ENCODE measurements at regions not wholly inside any gene's neighbourhood (a gene's known extent, or its start where the extent isn't known, plus 50 kb on each side); places are given as distances from the start of the nearest gene placed in this dataset.
"Not testable (repeated sequence)": the region's sequence is repeated elsewhere in the genome, so short reads cannot be mapped to it uniquely, and the experiment has no call there.

DNA sequence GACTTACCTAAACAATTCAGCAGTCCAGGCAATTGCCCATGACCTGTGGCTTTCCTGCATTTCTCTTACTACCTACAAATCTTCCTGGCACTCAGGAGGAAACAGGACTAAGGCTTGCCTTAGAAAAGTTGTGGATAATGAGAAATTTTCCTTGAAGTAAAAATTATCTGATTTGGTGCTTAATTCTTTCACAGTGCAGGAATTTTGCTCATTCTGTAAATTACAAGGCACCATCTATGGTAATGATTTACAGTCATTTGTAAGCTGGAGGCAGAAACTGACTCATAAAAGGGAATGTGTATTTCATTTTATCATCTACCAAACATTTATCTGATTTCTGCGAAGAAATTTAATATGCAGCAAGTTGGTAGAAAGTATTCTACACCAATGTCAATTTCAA, 211.5 kb upstream of the FKBP1C start:
- Histone ChIP-seq H3K27me3 (replicated peaks in 1 of 7) (no peaks in the 10 kb centered on the region), H3K27ac (no peak overlapping the region), H3K9me3 (peaks cover 0 to 9% (median 0%) of the 10 kb centered on the region in 8 donors), H3K4me3 (no peak overlapping the region), H3K4me1 (no peaks in the 10 kb centered on the region), H3K36me3 (no peaks in the 10 kb centered on the region)
- 75 to 93% (median 86%) methylated on average over 1 of the region's 1 CpG for WGBS, 5 donors
- intact Hi-C loops (cut with DNase I; ENCODE audit: low total_unique reads), result no loop called here
- no peak for DNase-seq
- TF ChIP-seq POLR2A (IDR thresholded peaks at IDR 0.05) (no peak), POLR2AphosphoS5 (IDR thresholded peaks at IDR 0.05) (no peak)
- TF ChIP-seq, protein P1, sequence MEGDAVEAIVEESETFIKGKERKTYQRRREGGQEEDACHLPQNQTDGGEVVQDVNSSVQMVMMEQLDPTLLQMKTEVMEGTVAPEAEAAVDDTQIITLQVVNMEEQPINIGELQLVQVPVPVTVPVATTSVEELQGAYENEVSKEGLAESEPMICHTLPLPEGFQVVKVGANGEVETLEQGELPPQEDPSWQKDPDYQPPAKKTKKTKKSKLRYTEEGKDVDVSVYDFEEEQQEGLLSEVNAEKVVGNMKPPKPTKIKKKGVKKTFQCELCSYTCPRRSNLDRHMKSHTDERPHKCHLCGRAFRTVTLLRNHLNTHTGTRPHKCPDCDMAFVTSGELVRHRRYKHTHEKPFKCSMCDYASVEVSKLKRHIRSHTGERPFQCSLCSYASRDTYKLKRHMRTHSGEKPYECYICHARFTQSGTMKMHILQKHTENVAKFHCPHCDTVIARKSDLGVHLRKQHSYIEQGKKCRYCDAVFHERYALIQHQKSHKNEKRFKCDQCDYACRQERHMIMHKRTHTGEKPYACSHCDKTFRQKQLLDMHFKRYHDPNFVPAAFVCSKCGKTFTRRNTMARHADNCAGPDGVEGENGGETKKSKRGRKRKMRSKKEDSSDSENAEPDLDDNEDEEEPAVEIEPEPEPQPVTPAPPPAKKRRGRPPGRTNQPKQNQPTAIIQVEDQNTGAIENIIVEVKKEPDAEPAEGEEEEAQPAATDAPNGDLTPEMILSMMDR (IDR thresholded peaks at IDR 0.05 in 8 of 11, conservative IDR thresholded peaks at IDR 0.05 in 3 of 11), result no peak

DNA sequence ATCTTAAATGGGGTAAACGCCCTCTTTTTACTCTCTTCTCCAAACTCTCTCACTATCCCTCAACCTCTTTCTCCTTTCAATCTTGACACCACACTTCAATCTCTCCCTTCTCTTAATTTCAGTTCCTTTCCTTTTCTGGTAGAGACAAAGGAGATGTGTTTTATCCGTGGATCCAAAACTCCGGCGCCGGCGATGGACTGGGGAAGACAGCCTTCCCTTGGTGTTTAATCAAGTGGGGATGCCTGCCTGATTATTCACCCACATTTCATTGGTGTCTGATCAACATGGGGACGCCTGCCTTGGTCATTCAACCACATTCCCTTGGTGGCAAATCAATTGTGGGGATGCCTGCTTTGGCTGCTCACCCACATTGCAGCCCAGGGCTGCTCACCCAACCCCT, 205.3 kb upstream of the FKBP1C start:
- H3K27ac ChIP-seq; DNase-seq; H3K27me3 ChIP-seq (replicated peaks in 1 of 7); H3K4me3 ChIP-seq; H3K36me3 ChIP-seq; intact Hi-C loops (cut with DNase I; ENCODE audit: low total_unique reads); H3K4me1 ChIP-seq: not testable (repeated sequence)
- peaks cover 0 to 22% (median 0%) of the 10 kb centered on the region in 8 donors for H3K9me3 ChIP-seq
- 80 to 85% (median 82%) methylated on average over 7 of the region's 7 CpGs for WGBS, 5 donors

DNA sequence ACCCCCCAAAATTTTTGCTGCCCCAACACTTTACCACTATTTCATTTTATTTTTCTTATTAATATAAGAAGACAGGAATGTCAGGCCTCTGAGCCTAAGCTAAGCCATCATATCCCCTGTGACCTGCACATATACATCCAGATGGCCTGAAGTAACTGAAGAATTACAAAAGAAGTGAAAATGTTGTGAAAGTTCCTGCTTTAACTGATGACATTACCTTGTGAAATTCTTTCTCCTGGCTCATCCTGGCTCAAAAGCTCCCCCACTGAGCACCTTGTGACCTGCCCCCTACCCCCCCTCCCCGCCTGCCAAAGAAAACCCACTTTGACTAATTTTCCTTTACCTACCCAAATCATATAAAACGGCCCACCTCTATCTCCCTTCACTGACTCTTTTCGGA, 200.3 kb upstream of the FKBP1C start:
- WGBS, 5 donors, result 50 to 62% (median 53%) methylated on average over 3 of the region's 3 CpGs

DNA sequence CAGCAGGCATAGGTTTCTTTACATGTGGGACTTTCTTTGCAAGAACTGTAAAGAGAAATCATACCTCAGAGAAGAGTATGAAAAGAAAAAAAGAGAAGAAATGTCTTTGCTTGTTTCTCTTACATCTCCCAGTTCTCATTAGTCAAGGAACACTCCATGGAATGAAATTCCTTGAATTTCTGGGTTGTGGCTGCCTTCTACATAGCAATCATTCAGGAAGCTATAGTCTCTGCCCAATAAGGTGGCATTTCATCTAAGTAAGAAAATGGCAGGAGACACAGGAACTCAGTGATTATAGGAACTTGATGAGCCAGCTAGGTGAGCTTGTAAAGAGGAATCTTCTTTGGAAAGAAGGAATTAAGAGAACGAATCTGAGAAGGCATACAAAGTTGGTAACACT, 197.0 kb upstream of the FKBP1C start:
- H3K9me3 ChIP-seq, result peaks cover 0 to 11% (median 0%) of the 10 kb centered on the region in 8 donors
- 40 to 59% (median 48%) methylated on average over 1 of the region's 1 CpG for WGBS, 5 donors

More for the DNA sequence above, 200.3 kb upstream of the FKBP1C start:
- H3K27me3 ChIP-seq (replicated peaks in 1 of 7); intact Hi-C loops (cut with DNase I; ENCODE audit: low total_unique reads); H3K27ac ChIP-seq; H3K4me1 ChIP-seq; H3K36me3 ChIP-seq; H3K4me3 ChIP-seq; DNase-seq: not testable (repeated sequence)
- H3K9me3 ChIP-seq, result peaks cover 0 to 16% (median 0%) of the 10 kb centered on the region in 8 donors

DNA sequence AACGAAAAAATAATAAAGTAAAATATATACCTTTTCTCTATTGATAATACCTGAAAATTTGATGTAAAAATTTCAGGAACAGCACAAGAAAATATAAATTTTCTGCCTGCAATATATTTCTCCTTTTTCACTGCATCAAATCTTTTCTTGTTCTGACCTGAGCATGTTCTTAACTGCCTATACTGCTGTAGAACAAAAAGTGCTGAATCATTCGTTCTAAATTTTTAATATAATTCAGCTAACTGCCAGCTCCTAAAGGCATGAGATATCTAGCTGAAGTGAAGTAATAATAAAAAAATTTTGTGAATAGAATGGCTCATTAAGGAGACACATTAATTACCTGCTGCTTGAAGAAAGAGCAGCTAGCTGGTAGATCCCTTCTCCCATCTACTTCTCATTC, 188.6 kb upstream of the FKBP1C start:
- TF ChIP-seq POLR2A (IDR thresholded peaks at IDR 0.05) (no peak), POLR2AphosphoS5 (IDR thresholded peaks at IDR 0.05) (no peak)
- intact Hi-C loops (cut with DNase I; ENCODE audit: low total_unique reads), result no loop called here
- 41 to 85% (median 56%) methylated on average over 2 of the region's 2 CpGs for WGBS, 5 donors

More for the DNA sequence above, 197.0 kb upstream of the FKBP1C start:
- intact Hi-C loops (cut with DNase I; ENCODE audit: low total_unique reads), result no loop called here
- no peak for DNase-seq
- no peaks in the 10 kb centered on the region for H3K36me3 ChIP-seq
- no peak overlapping the region for H3K4me3 ChIP-seq
- TF ChIP-seq, protein P1 (IDR thresholded peaks at IDR 0.05 in 8 of 11, conservative IDR thresholded peaks at IDR 0.05 in 3 of 11), result no peak
- TF ChIP-seq POLR2A (IDR thresholded peaks at IDR 0.05), result no peak
- no peak for TF ChIP-seq POLR2AphosphoS5 (IDR thresholded peaks at IDR 0.05)
- H3K27me3 ChIP-seq (replicated peaks in 1 of 7), result no peaks in the 10 kb centered on the region
- no peak overlapping the region for H3K27ac ChIP-seq
- no peaks in the 10 kb centered on the region for H3K4me1 ChIP-seq

DNA sequence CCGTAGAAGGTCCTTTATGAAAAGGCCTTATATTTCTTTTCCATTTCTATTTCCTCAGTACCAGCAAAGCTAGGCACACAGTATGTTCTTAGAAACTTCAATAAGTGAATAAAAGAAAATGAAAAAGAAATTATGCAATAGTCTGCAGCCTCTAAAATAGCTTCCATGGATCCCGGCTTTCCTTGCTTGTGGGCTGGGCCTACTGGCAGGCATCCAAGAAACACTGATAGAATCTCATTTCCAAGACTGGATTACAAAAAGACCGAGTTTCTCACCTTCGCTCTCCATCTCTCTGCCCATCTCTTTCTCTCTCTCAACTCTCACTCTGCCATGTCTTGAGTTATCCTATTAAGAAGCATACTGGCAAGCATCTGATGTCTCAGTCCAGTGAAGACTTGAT, 187.5 kb upstream of the FKBP1C start:
- no peak overlapping the region for H3K27ac ChIP-seq
- TF ChIP-seq POLR2AphosphoS5 (IDR thresholded peaks at IDR 0.05) (no peak), POLR2A (IDR thresholded peaks at IDR 0.05) (no peak)
- TF ChIP-seq, protein P1 (IDR thresholded peaks at IDR 0.05 in 8 of 11, conservative IDR thresholded peaks at IDR 0.05 in 3 of 11), result no peak
- H3K4me1 ChIP-seq, result no peaks in the 10 kb centered on the region
- DNase-seq, result no peak
- WGBS, 5 donors, result 49 to 79% (median 69%) methylated on average over 4 of the region's 4 CpGs
- intact Hi-C loops (cut with DNase I; ENCODE audit: low total_unique reads), result no loop called here
- no peaks in the 10 kb centered on the region for H3K36me3 ChIP-seq
- H3K27me3 ChIP-seq (replicated peaks in 1 of 7), result no peaks in the 10 kb centered on the region
- H3K9me3 ChIP-seq, result no peaks in the 10 kb centered on the region
- no peak overlapping the region for H3K4me3 ChIP-seq

More for the DNA sequence above, 188.6 kb upstream of the FKBP1C start:
- Histone ChIP-seq H3K36me3 (no peaks in the 10 kb centered on the region), H3K9me3 (no peaks in the 10 kb centered on the region), H3K4me1 (no peaks in the 10 kb centered on the region), H3K27me3 (replicated peaks in 1 of 7) (no peaks in the 10 kb centered on the region), H3K27ac (no peak overlapping the region), H3K4me3 (no peak overlapping the region)
- DNase-seq, result no peak
